Activated T-cell treated with anti-CD3 and anti-CD28 coated beads for 24 hours (primary cell): ENCODE measurements at regions not wholly inside any gene's neighbourhood (a gene's known extent, or its start where the extent isn't known, plus 50 kb on each side); places are given as distances from the start of the nearest gene placed in this dataset.
"Not testable (repeated sequence)": the region's sequence is repeated elsewhere in the genome, so short reads cannot be mapped to it uniquely, and the experiment has no call there.

Source experiments
- DNase-seq: peaks from one replicate; pipeline ENCODE4 v3.0.0-alpha.2; 2020; ENCODE audit warnings: low read depth

GRCh38 chr2:235399895-235400294 is 93.9 kb upstream of the AGAP1 start:
- no peak for DNase-seq

- no peak for DNase-seq
Measured at GRCh38 chr2:235402422-235402821, 91.4 kb upstream of the AGAP1 start.

- no peak for DNase-seq
Measured at GRCh38 chr2:235405612-235406361, 88.1 kb upstream of the AGAP1 start.

GRCh38 chr2:235406430-235406829 is 87.4 kb upstream of the AGAP1 start:
- DNase-seq: no peak

- DNase-seq: no peak
Measured at GRCh38 chr2:235411905-235412485, 81.8 kb upstream of the AGAP1 start.

- no peak for DNase-seq
Measured at GRCh38 chr2:235413064-235413463, 80.8 kb upstream of the AGAP1 start.

- DNase-seq: no peak
Measured at GRCh38 chr2:235414422-235414821, 79.4 kb upstream of the AGAP1 start.

GRCh38 chr2:235416858-235417499 is 76.9 kb upstream of the AGAP1 start:
- no peak for DNase-seq

GRCh38 chr2:235418918-235419317 is 74.9 kb upstream of the AGAP1 start:
- no peak for DNase-seq

GRCh38 chr2:235419996-235420395 is 73.8 kb upstream of the AGAP1 start:
- no peak for DNase-seq

- DNase-seq: no peak
Measured at GRCh38 chr2:235421618-235422017, 72.2 kb upstream of the AGAP1 start.

- no peak for DNase-seq
Measured at GRCh38 chr2:235430366-235431083, 63.3 kb upstream of the AGAP1 start.

- no peak for DNase-seq
Measured at GRCh38 chr2:235432741-235433520, 60.9 kb upstream of the AGAP1 start.

- no peak for DNase-seq
Measured at GRCh38 chr2:235433860-235434259, 60.0 kb upstream of the AGAP1 start.

GRCh38 chr2:235439959-235440662 is 53.7 kb upstream of the AGAP1 start:
- no peak for DNase-seq

- not testable (repeated sequence) for DNase-seq
Measured at GRCh38 chr2:235443580-235443979, 50.3 kb upstream of the AGAP1 start.
